ENCODE measurements at regions not wholly inside any gene's neighbourhood (a gene's known extent, or its start where the extent isn't known, plus 50 kb on each side); places are given as distances from the start of the nearest gene placed in this dataset.

GRCh38 chr7:24405002-24405401 lies 121.0 kb downstream of the NPY start:
- no peak overlapping the region for H3K4me3 Mint-ChIP-seq
- no peaks in the 10 kb centered on the region for H3K9me3 Mint-ChIP-seq
- peaks cover 4% of the 10 kb centered on the region for H3K4me1 Mint-ChIP-seq
- H3K36me3 Mint-ChIP-seq = no peaks in the 10 kb centered on the region
- DNase-seq = no peak
- peaks cover 4% of the 10 kb centered on the region for H3K27me3 Mint-ChIP-seq
- ATAC-seq (ENCODE audit: low read depth) = no peak
- POLR2A ChIA-PET = no interaction called here
- H3K27ac Mint-ChIP-seq = no peak overlapping the region

- peaks cover 4% of the 10 kb centered on the region for H3K27me3 Mint-ChIP-seq
- ATAC-seq (ENCODE audit: low read depth) (no peak), DNase-seq (no peak)
- H3K9me3 Mint-ChIP-seq = no peaks in the 10 kb centered on the region
- POLR2A ChIA-PET = no interaction called here
- H3K36me3 Mint-ChIP-seq = no peaks in the 10 kb centered on the region
- H3K4me3 Mint-ChIP-seq = no peak overlapping the region
- H3K27ac Mint-ChIP-seq = no peak overlapping the region
- H3K4me1 Mint-ChIP-seq = peaks cover 4% of the 10 kb centered on the region
Measured at GRCh38 chr7:24406053-24406788, 122.2 kb downstream of the NPY start.

GRCh38 chr7:24406789-24407299 lies 122.9 kb downstream of the NPY start:
- Mint-ChIP-seq H3K4me1 (peaks cover 4% of the 10 kb centered on the region), H3K4me3 (no peak overlapping the region), H3K9me3 (no peaks in the 10 kb centered on the region), H3K36me3 (no peaks in the 10 kb centered on the region), H3K27me3 (peaks cover 4% of the 10 kb centered on the region), H3K27ac (no peak overlapping the region)
- DNase-seq = no peak
- POLR2A ChIA-PET = no interaction called here
- ATAC-seq (ENCODE audit: low read depth) = no peak

GRCh38 chr7:24407965-24408364 lies 124.0 kb downstream of the NPY start:
- no peak overlapping the region for H3K27ac Mint-ChIP-seq
- ATAC-seq (ENCODE audit: low read depth) = no peak

GRCh38 chr7:24408798-24409430 lies 124.9 kb downstream of the NPY start:
- DNase-seq (no peak), ATAC-seq (ENCODE audit: low read depth) (no peak)
- Mint-ChIP-seq H3K9me3 (no peaks in the 10 kb centered on the region), H3K36me3 (no peaks in the 10 kb centered on the region), H3K4me1 (peaks cover 4% of the 10 kb centered on the region), H3K4me3 (no peak overlapping the region), H3K27me3 (peaks cover 4% of the 10 kb centered on the region), H3K27ac (no peak overlapping the region)
- POLR2A ChIA-PET = no interaction called here

More at GRCh38 chr7:24407965-24408364, 124.0 kb downstream of the NPY start:
- POLR2A ChIA-PET = no interaction called here
- Mint-ChIP-seq H3K27me3 (peaks cover 4% of the 10 kb centered on the region), H3K4me3 (no peak overlapping the region), H3K9me3 (no peaks in the 10 kb centered on the region), H3K36me3 (no peaks in the 10 kb centered on the region), H3K4me1 (peaks cover 4% of the 10 kb centered on the region)
- no peak for DNase-seq

- ATAC-seq (ENCODE audit: low read depth) = no peak
- H3K27me3 Mint-ChIP-seq = peaks cover 4% of the 10 kb centered on the region
- no peak overlapping the region for H3K27ac Mint-ChIP-seq
- H3K4me1 Mint-ChIP-seq = peaks cover 4% of the 10 kb centered on the region
- H3K4me3 Mint-ChIP-seq = no peak overlapping the region
- no peaks in the 10 kb centered on the region for H3K36me3 Mint-ChIP-seq
- no peak for DNase-seq
- POLR2A ChIA-PET = no interaction called here
- H3K9me3 Mint-ChIP-seq = no peaks in the 10 kb centered on the region
Measured at GRCh38 chr7:24409431-24410024, 125.5 kb downstream of the NPY start.

- DNase-seq = no peak
- H3K36me3 Mint-ChIP-seq = no peaks in the 10 kb centered on the region
- ATAC-seq (ENCODE audit: low read depth) = no peak
- H3K4me1 Mint-ChIP-seq = peaks cover 1% of the 10 kb centered on the region
- no peak overlapping the region for H3K27ac Mint-ChIP-seq
- H3K27me3 Mint-ChIP-seq = no peaks in the 10 kb centered on the region
- H3K9me3 Mint-ChIP-seq = no peaks in the 10 kb centered on the region
- no peak overlapping the region for H3K4me3 Mint-ChIP-seq
- POLR2A ChIA-PET = no interaction called here
Measured at GRCh38 chr7:24411226-24411625, 127.2 kb downstream of the NPY start.

GRCh38 chr7:24417526-24418120 lies 133.6 kb downstream of the NPY start:
- Mint-ChIP-seq H3K4me3 (no peak overlapping the region), H3K36me3 (no peaks in the 10 kb centered on the region), H3K27ac (no peak overlapping the region), H3K4me1 (no peaks in the 10 kb centered on the region), H3K27me3 (peaks cover 13% of the 10 kb centered on the region), H3K9me3 (no peaks in the 10 kb centered on the region)
- POLR2A ChIA-PET = no interaction called here
- ATAC-seq (ENCODE audit: low read depth) (no peak), DNase-seq (no peak)

GRCh38 chr7:24419077-24419476 lies 135.1 kb downstream of the NPY start:
- ATAC-seq (ENCODE audit: low read depth) (no peak), DNase-seq (no peak)
- Mint-ChIP-seq H3K9me3 (no peaks in the 10 kb centered on the region), H3K4me3 (no peak overlapping the region), H3K4me1 (no peaks in the 10 kb centered on the region), H3K27me3 (peaks cover 13% of the 10 kb centered on the region), H3K36me3 (no peaks in the 10 kb centered on the region), H3K27ac (no peak overlapping the region)
- POLR2A ChIA-PET = no interaction called here

GRCh38 chr7:24419511-24419910 lies 135.5 kb downstream of the NPY start:
- POLR2A ChIA-PET = no interaction called here
- no peaks in the 10 kb centered on the region for H3K4me1 Mint-ChIP-seq

GRCh38 chr7:24422441-24423010 lies 138.5 kb downstream of the NPY start:
- Mint-ChIP-seq H3K9me3 (no peaks in the 10 kb centered on the region), H3K36me3 (no peaks in the 10 kb centered on the region), H3K27me3 (peaks cover 9% of the 10 kb centered on the region), H3K4me1 (no peaks in the 10 kb centered on the region), H3K27ac (no peak overlapping the region), H3K4me3 (no peak overlapping the region)
- POLR2A ChIA-PET = no interaction called here
- ATAC-seq (ENCODE audit: low read depth) (no peak), DNase-seq (no peak)

More at GRCh38 chr7:24419511-24419910, 135.5 kb downstream of the NPY start:
- H3K36me3 Mint-ChIP-seq = no peaks in the 10 kb centered on the region
- H3K27ac Mint-ChIP-seq = no peak overlapping the region
- no peak for ATAC-seq (ENCODE audit: low read depth)
- H3K4me3 Mint-ChIP-seq = no peak overlapping the region
- no peaks in the 10 kb centered on the region for H3K9me3 Mint-ChIP-seq
- DNase-seq = no peak
- peaks cover 13% of the 10 kb centered on the region for H3K27me3 Mint-ChIP-seq

- H3K4me3 Mint-ChIP-seq = no peak overlapping the region
- no peaks in the 10 kb centered on the region for H3K27me3 Mint-ChIP-seq
- ATAC-seq (ENCODE audit: low read depth) (no peak), DNase-seq (no peak)
- POLR2A ChIA-PET = interaction anchor here (0.6 kb wide), 1 partner anchor 981 kb away, joined by 3 read pairs; no protein-coding TSS in a partner anchor
- H3K4me1 Mint-ChIP-seq = no peaks in the 10 kb centered on the region
- no peaks in the 10 kb centered on the region for H3K9me3 Mint-ChIP-seq
- no peak overlapping the region for H3K27ac Mint-ChIP-seq
- no peaks in the 10 kb centered on the region for H3K36me3 Mint-ChIP-seq
Measured at GRCh38 chr7:24425664-24426063, 141.7 kb downstream of the NPY start.

- ATAC-seq (ENCODE audit: low read depth) (no peak), DNase-seq (no peak)
- Mint-ChIP-seq H3K9me3 (no peaks in the 10 kb centered on the region), H3K4me3 (no peak overlapping the region), H3K27ac (no peak overlapping the region), H3K4me1 (no peaks in the 10 kb centered on the region), H3K27me3 (no peaks in the 10 kb centered on the region), H3K36me3 (no peaks in the 10 kb centered on the region)
- POLR2A ChIA-PET = no interaction called here
Measured at GRCh38 chr7:24427048-24427447, 143.1 kb downstream of the NPY start.

Measured in activated naive CD8-positive, alpha-beta T cell treated with anti-CD3 and anti-CD28 coated beads, Interleukin-2, amount 10 ng/mL, durations not matched to agents 7 days and 5 days (primary cell).